HCT116 (cell line): ENCODE measurements at regions not wholly inside any gene's neighbourhood (a gene's known extent, or its start where the extent isn't known, plus 50 kb on each side); places are given as distances from the start of the nearest gene placed in this dataset.

Experiments
- ATAC-seq: fragments of 200-7000 bp; cut with Tn5 transposase; 2 replicates; pipeline ENCODE4 v1.9.1; 2020; ENCODE audit warnings: mild to moderate bottlenecking, moderate library complexity
- BruUV-seq: library from RNA; stranded (reverse); fragments of 400-500 nt; replicated peaks from 2 replicates; lab custom pipeline; 2021; lab: Mats Ljungman, UMichigan
- CTCF ChIA-PET: fragments of 300-600 bp; sonication (Branson Sonifier 250); formaldehyde crosslinking; loops from one replicate; lab custom pipeline; 2021; ENCODE audit warnings: antibody characterized with exemption; lab: Charles Lee
- POLR2A ChIA-PET: fragments of 300-600, 350-600 bp; sonication (Branson Sonifier 250); formaldehyde crosslinking; loops from one replicate; lab custom pipeline; 2021; ENCODE audit warnings: antibody characterized with exemption; lab: Charles Lee
- RAD21 ChIA-PET, 2 experiments: fragments of 300-600 bp; sonication (Branson Sonifier 250); formaldehyde crosslinking; loops; one replicate each; lab custom pipeline; 2023; ENCODE audit warnings: low total read pairs in 2 of 2; ENCODE audit not compliant: uncharacterized antibody in 2 of 2, unreplicated experiment in 2 of 2, low non-redundant PET in 1 of 2; lab: Charles Lee
- DNase-seq: peaks from one replicate; pipeline ENCODE4 v3.0.0-alpha.2; 2010; ENCODE audit warnings: low read depth, low spot score
- H2AFZ ChIP-seq: fragments of 200-600 bp; shearing (Covaris generic), sonication (generic); 2 replicates; pipeline ENCODE4 v1.6.1; 2017; ENCODE audit warnings: low read depth, mixed run types, mixed read lengths, antibody characterized with exemption, low read length; ENCODE audit not compliant: poor library complexity, severe bottlenecking
- H3K27ac ChIP-seq: 2 replicates; pipeline ENCODE4 v1.5.1; 2012; ENCODE audit warnings: low read depth, low read length
- H3K27me3 ChIP-seq: fragments of 200-600 bp; sonication (generic); 2 replicates; pipeline ENCODE4 v1.6.1; 2016; ENCODE audit warnings: mixed run types, low read length, mixed read lengths; ENCODE audit not compliant: insufficient read depth
- H3K36me3 ChIP-seq, 2 experiments: fragments of 200-500 bp in 1 of 2; fragments of 200-600 bp in 1 of 2; sonication (Bioruptor generic) in 1 of 2; sonication (generic) in 1 of 2; 2 replicates each; pipeline versions ENCODE4 v1.5.1 to v1.6.1; 2014 to 2016; ENCODE audit warnings: low read length in 2 of 2, inconsistent platforms in 1 of 2, mixed read lengths in 1 of 2, mixed run types in 1 of 2; ENCODE audit not compliant: insufficient read depth in 2 of 2, control insufficient read depth in 1 of 2
- H3K4me1 ChIP-seq, 2 experiments: fragments of 200-600 bp in 1 of 2; sonication (generic) in 1 of 2; 2 replicates each; pipeline versions ENCODE4 v1.5.1 to v1.6.1; 2012 to 2017; ENCODE audit warnings: low read length in 2 of 2, inconsistent platforms in 1 of 2, mild to moderate bottlenecking in 1 of 2, mixed read lengths in 1 of 2, mixed run types in 1 of 2, moderate library complexity in 1 of 2; ENCODE audit not compliant: insufficient read depth in 2 of 2, control insufficient read depth in 1 of 2
- H3K4me2 ChIP-seq: fragments of 200-600 bp; sonication (generic); 2 replicates; pipeline ENCODE4 v1.6.1; 2017; ENCODE audit warnings: mixed run types, low read length, mixed read lengths
- H3K4me3 ChIP-seq, 2 experiments: fragments of 200-600 bp in 1 of 2; sonication (generic) in 1 of 2; replicated peaks in 1 of 2; 2 replicates each; pipeline ENCODE4 v1.5.1; 2011 to 2016; ENCODE audit warnings: low read length in 2 of 2, control low read depth in 1 of 2, low read depth in 1 of 2, mild to moderate bottlenecking in 1 of 2, mixed read lengths in 1 of 2, mixed run types in 1 of 2
- H3K79me2 ChIP-seq: fragments of 200-600 bp; sonication (generic); 2 replicates; pipeline ENCODE4 v1.6.1; 2017; ENCODE audit warnings: mild to moderate bottlenecking, mixed run types, low read length, moderate library complexity, mixed read lengths; ENCODE audit not compliant: insufficient read depth
- H3K9ac ChIP-seq: fragments of 200-600 bp; sonication (generic); 2 replicates; pipeline ENCODE4 v1.6.1; 2016; ENCODE audit warnings: low read length, mixed read lengths
- H3K9me2 ChIP-seq: fragments of 200-600 bp; sonication (generic), shearing (Covaris generic); 2 replicates; pipeline ENCODE4 v1.6.1; 2017; ENCODE audit warnings: mixed run types, mild to moderate bottlenecking, moderate library complexity; ENCODE audit not compliant: insufficient read depth
- H3K9me3 ChIP-seq, 2 experiments: fragments of 200-500 bp in 1 of 2; fragments of 200-600 bp in 1 of 2; sonication (Bioruptor generic) in 1 of 2; sonication (generic) in 1 of 2; 2 replicates each; pipeline ENCODE4 v1.6.1; 2014 to 2017; ENCODE audit warnings: low read length in 2 of 2, mixed read lengths in 2 of 2, inconsistent platforms in 1 of 2, low read depth in 1 of 2, mild to moderate bottlenecking in 1 of 2, mixed run types in 1 of 2, moderate library complexity in 1 of 2; ENCODE audit not compliant: control insufficient read depth in 1 of 2, insufficient read depth in 1 of 2
- H4K20me1 ChIP-seq: fragments of 200-600 bp; sonication (generic), shearing (Covaris generic); 2 replicates; pipeline ENCODE4 v1.6.1; 2017; ENCODE audit warnings: mixed run types, mild to moderate bottlenecking, moderate library complexity; ENCODE audit not compliant: insufficient read depth
- CBX3 ChIP-seq: IDR thresholded peaks from 2 replicates; pipeline ENCODE4 v1.6.1; 2012; ENCODE audit warnings: low read depth
- CEBPB ChIP-seq: IDR thresholded peaks from 2 replicates; pipeline ENCODE4 v1.6.1; 2012; ENCODE audit warnings: low read depth
- EGR1 ChIP-seq: IDR thresholded peaks from 2 replicates; pipeline ENCODE4 v1.6.1; 2012; ENCODE audit warnings: low read depth
- EZH2 ChIP-seq: fragments of 200-600 bp; sonication (generic); IDR thresholded peaks from 2 replicates; pipeline ENCODE4 v1.6.1; 2017; ENCODE audit warnings: antibody characterized with exemption, mixed run types
- EZH2phosphoT487 ChIP-seq: fragments of 200-600 bp; IDR thresholded peaks from 2 replicates; pipeline ENCODE4 v1.6.1; 2018; ENCODE audit warnings: antibody characterized with exemption, borderline replicate concordance
- FOSL1 ChIP-seq: IDR thresholded peaks from 2 replicates; pipeline ENCODE4 v1.6.1; 2012; ENCODE audit warnings: low read depth
- RAD21 ChIP-seq: IDR thresholded peaks from 2 replicates; pipeline ENCODE4 v1.6.1; 2012; ENCODE audit warnings: low read depth, mild to moderate bottlenecking
- SP1 ChIP-seq: IDR thresholded peaks from 2 replicates; pipeline ENCODE4 v1.6.1; 2012; ENCODE audit warnings: low read depth
- SRF ChIP-seq: IDR thresholded peaks from 2 replicates; pipeline ENCODE4 v1.6.1; 2012; ENCODE audit warnings: low read depth
- TCF7L2 ChIP-seq: IDR thresholded peaks from 2 replicates; pipeline ENCODE4 v1.7.0; 2011; ENCODE audit warnings: borderline replicate concordance, inconsistent platforms; ENCODE audit not compliant: insufficient read depth, insufficient read length; ENCODE audit errors: extremely low read depth
- YY1 ChIP-seq: IDR thresholded peaks from 2 replicates; pipeline ENCODE4 v1.6.1; 2011; ENCODE audit warnings: low read length, low read depth, moderate library complexity, mild to moderate bottlenecking; ENCODE audit not compliant: insufficient replicate concordance; ENCODE audit errors: extremely low read depth
- ZFX ChIP-seq: fragments of 450-650 bp; IDR thresholded peaks from 2 replicates; pipeline ENCODE4 v1.6.1; 2017
- ZNF274 ChIP-seq: fragments of 200-500 bp; sonication (Bioruptor generic); IDR thresholded peaks from 2 replicates; pipeline ENCODE4 v1.6.1; 2014; ENCODE audit warnings: mild to moderate bottlenecking, low read depth, low read length, inconsistent platforms
- intact Hi-C: fragments of 100-400 bp; cut with micrococcal nuclease; formaldehyde crosslinking; loops from 2 replicates; pipeline ENCODE4 v1.10.0; 2022
- TF ChIP-seq, protein P1 (sequence below): IDR thresholded peaks from 2 replicates; pipeline ENCODE4 v1.6.1; 2012
- TF ChIP-seq, protein P2 (sequence below), 3 experiments: fragments of 200-600 bp in 1 of 3; sonication (generic) in 1 of 3; IDR thresholded peaks in 2 of 3; conservative IDR thresholded peaks in 1 of 3; 2 replicates each; pipeline ENCODE4 v1.5.1; 2012 to 2017; ENCODE audit warnings: low read depth in 2 of 3, low read length in 2 of 3, antibody characterized with exemption in 1 of 3, borderline replicate concordance in 1 of 3, control low read depth in 1 of 3, mild to moderate bottlenecking in 1 of 3, mixed read lengths in 1 of 3, mixed run types in 1 of 3, moderate library complexity in 1 of 3; ENCODE audit not compliant: insufficient read depth in 1 of 3
- TF ChIP-seq, protein P3 (sequence below): IDR thresholded peaks from 2 replicates; pipeline ENCODE4 v1.6.1; 2012
- TF ChIP-seq, protein P4 (sequence below): IDR thresholded peaks from 2 replicates; pipeline ENCODE4 v1.6.1; 2011; ENCODE audit warnings: mild to moderate bottlenecking, low read length, moderate library complexity; ENCODE audit not compliant: insufficient replicate concordance; ENCODE audit errors: extremely low read depth

DNA sequence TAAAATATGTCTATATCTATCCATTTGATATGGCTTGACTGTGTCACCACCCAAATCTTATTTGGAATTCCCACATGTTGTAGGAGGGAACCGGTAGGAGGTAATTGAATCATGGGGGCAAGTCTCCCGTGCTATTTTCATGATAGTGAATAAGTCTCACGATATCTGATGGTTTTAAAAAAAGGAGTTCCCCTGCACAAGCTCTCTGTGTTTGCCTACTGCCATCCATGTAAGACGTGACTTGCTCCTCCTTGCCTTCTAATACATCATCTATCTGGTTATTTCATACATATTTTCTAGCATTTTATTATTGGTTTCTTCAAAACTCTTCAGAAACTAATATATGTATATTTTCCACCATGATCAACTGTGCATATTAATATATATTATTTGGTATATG lies 57.3 kb upstream of the AMZ2 start:
- no peaks in the 10 kb centered on the region for H3K79me2 ChIP-seq
- CTCF ChIA-PET = interaction anchor here (1.9 kb wide), 1 partner anchor 10 kb away, joined by 6 read pairs; no protein-coding TSS in a partner anchor
- peaks cover 5 to 8% of the 10 kb centered on the region in 2 experiments for H3K4me1 ChIP-seq
- no TSS peak for BruUV-seq
- no peaks in the 10 kb centered on the region for H3K27me3 ChIP-seq
- no peaks in the 10 kb centered on the region for H3K9me2 ChIP-seq
- RAD21 ChIA-PET = no interaction called here
- no peak overlapping the region for H3K9ac ChIP-seq
- ATAC-seq = no peak
- H3K27ac ChIP-seq = no peak overlapping the region
- DNase-seq = no peak
- intact Hi-C loops = no loop called here
- no peaks in the 10 kb centered on the region for H3K36me3 ChIP-seq
- POLR2A ChIA-PET = no interaction called here
- no peak overlapping the region for H3K4me3 ChIP-seq
- H3K9me3 ChIP-seq = no peaks in the 10 kb centered on the region
- H4K20me1 ChIP-seq = no peaks in the 10 kb centered on the region
- H3K4me2 ChIP-seq = no peak overlapping the region
- H2AFZ ChIP-seq = no peak overlapping the region
- TF ChIP-seq RAD21 (no peak), CEBPB (no peak), EZH2 (no peak), FOSL1 (no peak), YY1 (no peak), EZH2phosphoT487 (no peak), CBX3 (no peak), SP1 (no peak), ZNF274 (no peak), TCF7L2 (no peak), EGR1 (no peak), ZFX (no peak), SRF (no peak)
- TF ChIP-seq, protein P1, sequence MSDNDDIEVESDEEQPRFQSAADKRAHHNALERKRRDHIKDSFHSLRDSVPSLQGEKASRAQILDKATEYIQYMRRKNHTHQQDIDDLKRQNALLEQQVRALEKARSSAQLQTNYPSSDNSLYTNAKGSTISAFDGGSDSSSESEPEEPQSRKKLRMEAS = no peak
- TF ChIP-seq, protein P2, sequence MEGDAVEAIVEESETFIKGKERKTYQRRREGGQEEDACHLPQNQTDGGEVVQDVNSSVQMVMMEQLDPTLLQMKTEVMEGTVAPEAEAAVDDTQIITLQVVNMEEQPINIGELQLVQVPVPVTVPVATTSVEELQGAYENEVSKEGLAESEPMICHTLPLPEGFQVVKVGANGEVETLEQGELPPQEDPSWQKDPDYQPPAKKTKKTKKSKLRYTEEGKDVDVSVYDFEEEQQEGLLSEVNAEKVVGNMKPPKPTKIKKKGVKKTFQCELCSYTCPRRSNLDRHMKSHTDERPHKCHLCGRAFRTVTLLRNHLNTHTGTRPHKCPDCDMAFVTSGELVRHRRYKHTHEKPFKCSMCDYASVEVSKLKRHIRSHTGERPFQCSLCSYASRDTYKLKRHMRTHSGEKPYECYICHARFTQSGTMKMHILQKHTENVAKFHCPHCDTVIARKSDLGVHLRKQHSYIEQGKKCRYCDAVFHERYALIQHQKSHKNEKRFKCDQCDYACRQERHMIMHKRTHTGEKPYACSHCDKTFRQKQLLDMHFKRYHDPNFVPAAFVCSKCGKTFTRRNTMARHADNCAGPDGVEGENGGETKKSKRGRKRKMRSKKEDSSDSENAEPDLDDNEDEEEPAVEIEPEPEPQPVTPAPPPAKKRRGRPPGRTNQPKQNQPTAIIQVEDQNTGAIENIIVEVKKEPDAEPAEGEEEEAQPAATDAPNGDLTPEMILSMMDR (IDR thresholded peaks at IDR 0.05 in 2 of 3, conservative IDR thresholded peaks at IDR 0.05 in 1 of 3; ENCODE audit: borderline replicate concordance in 1 of 3, insufficient read depth in 1 of 3, low read depth in 2 of 3, low read length in 2 of 3) = no peak
- TF ChIP-seq, protein P3, sequence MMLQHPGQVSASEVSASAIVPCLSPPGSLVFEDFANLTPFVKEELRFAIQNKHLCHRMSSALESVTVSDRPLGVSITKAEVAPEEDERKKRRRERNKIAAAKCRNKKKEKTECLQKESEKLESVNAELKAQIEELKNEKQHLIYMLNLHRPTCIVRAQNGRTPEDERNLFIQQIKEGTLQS = no peak
- TF ChIP-seq, protein P4, sequence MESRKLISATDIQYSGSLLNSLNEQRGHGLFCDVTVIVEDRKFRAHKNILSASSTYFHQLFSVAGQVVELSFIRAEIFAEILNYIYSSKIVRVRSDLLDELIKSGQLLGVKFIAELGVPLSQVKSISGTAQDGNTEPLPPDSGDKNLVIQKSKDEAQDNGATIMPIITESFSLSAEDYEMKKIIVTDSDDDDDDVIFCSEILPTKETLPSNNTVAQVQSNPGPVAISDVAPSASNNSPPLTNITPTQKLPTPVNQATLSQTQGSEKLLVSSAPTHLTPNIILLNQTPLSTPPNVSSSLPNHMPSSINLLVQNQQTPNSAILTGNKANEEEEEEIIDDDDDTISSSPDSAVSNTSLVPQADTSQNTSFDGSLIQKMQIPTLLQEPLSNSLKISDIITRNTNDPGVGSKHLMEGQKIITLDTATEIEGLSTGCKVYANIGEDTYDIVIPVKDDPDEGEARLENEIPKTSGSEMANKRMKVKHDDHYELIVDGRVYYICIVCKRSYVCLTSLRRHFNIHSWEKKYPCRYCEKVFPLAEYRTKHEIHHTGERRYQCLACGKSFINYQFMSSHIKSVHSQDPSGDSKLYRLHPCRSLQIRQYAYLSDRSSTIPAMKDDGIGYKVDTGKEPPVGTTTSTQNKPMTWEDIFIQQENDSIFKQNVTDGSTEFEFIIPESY = no peak
